ENCODE measurements at regions not wholly inside any gene's neighbourhood (a gene's known extent, or its start where the extent isn't known, plus 50 kb on each side); places are given as distances from the start of the nearest gene placed in this dataset.
"Not testable (repeated sequence)": the region's sequence is repeated elsewhere in the genome, so short reads cannot be mapped to it uniquely, and the experiment has no call there.

- peak; percentile 7 for DNase-seq
Observed at GRCh38 chrX:96002431-96002830, 682.2 kb upstream of the DIAPH2 start.

- peak; percentile 53 for DNase-seq
Observed at GRCh38 chrX:96004386-96004785, 680.3 kb upstream of the DIAPH2 start.

GRCh38 chrX:96006281-96006680 is 678.4 kb upstream of the DIAPH2 start:
- DNase-seq: no peak

GRCh38 chrX:96027407-96027806 is 657.2 kb upstream of the DIAPH2 start:
- peak; percentile 8 for DNase-seq

- no peak for DNase-seq
Observed at GRCh38 chrX:96052078-96052477, 632.6 kb upstream of the DIAPH2 start.

GRCh38 chrX:96081891-96082290 is 602.8 kb upstream of the DIAPH2 start:
- no peak for DNase-seq

GRCh38 chrX:96094616-96095015 is 590.0 kb upstream of the DIAPH2 start:
- DNase-seq: no peak

- no peak for DNase-seq
Observed at GRCh38 chrX:96098471-96098870, 586.2 kb upstream of the DIAPH2 start.

- DNase-seq: no peak
Observed at GRCh38 chrX:96102997-96103396, 581.6 kb upstream of the DIAPH2 start.

GRCh38 chrX:96112689-96113088 is 572.0 kb upstream of the DIAPH2 start:
- no peak for DNase-seq

GRCh38 chrX:96126182-96126581 is 558.5 kb upstream of the DIAPH2 start:
- no peak for DNase-seq

- DNase-seq: not testable (repeated sequence)
Observed at GRCh38 chrX:96128058-96128457, 556.6 kb upstream of the DIAPH2 start.

GRCh38 chrX:96140796-96141195 is 543.8 kb upstream of the DIAPH2 start:
- DNase-seq: peak; percentile 0

- no peak for DNase-seq
Observed at GRCh38 chrX:96147681-96148080, 537.0 kb upstream of the DIAPH2 start.

GRCh38 chrX:96170626-96171025 is 514.0 kb upstream of the DIAPH2 start:
- DNase-seq: no peak

- no peak for DNase-seq
Observed at GRCh38 chrX:96176921-96177320, 507.7 kb upstream of the DIAPH2 start.

GRCh38 chrX:96181605-96182004 is 503.0 kb upstream of the DIAPH2 start:
- no peak for DNase-seq

- DNase-seq: peak; percentile 0
Observed at GRCh38 chrX:96182366-96182765, 502.3 kb upstream of the DIAPH2 start.

- DNase-seq: no peak
Observed at GRCh38 chrX:96183391-96183790, 501.3 kb upstream of the DIAPH2 start.

GRCh38 chrX:96183843-96184242 is 500.8 kb upstream of the DIAPH2 start:
- no peak for DNase-seq

GRCh38 chrX:96204928-96205327 is 479.7 kb upstream of the DIAPH2 start:
- no peak for DNase-seq

- DNase-seq: no peak
Observed at GRCh38 chrX:96211953-96212352, 472.7 kb upstream of the DIAPH2 start.

GRCh38 chrX:96214681-96215080 is 470.0 kb upstream of the DIAPH2 start:
- not testable (repeated sequence) for DNase-seq

- DNase-seq: no peak
Observed at GRCh38 chrX:96224279-96224678, 460.4 kb upstream of the DIAPH2 start.

- no peak for DNase-seq
Observed at GRCh38 chrX:96244955-96245354, 439.7 kb upstream of the DIAPH2 start.

GRCh38 chrX:96246436-96246835 is 438.2 kb upstream of the DIAPH2 start:
- no peak for DNase-seq

Data from fibroblast of skin of right biceps (primary cell).